Astrocyte (in vitro differentiated cells and primary cell): ENCODE measurements at regions not wholly inside any gene's neighbourhood (a gene's known extent, or its start where the extent isn't known, plus 50 kb on each side); places are given as distances from the start of the nearest gene placed in this dataset.
"Not testable (repeated sequence)": the region's sequence is repeated elsewhere in the genome, so short reads cannot be mapped to it uniquely, and the experiment has no call there.

ENCODE experiments used
- DNase-seq: peaks from one replicate; pipeline ENCODE4 v3.0.0-alpha.2; 2010; ENCODE audit warnings: low read depth
- FAIRE-seq: peaks from 2 replicates; lab custom pipeline; 2011; peaks lifted over from hg19 to GRCh38; lab: Jason Lieb, UNC
- H2AFZ ChIP-seq: 2 replicates; pipeline ENCODE4 v1.6.0; 2012; ENCODE audit warnings: low read depth, low read length, inconsistent platforms
- H3K27ac ChIP-seq: 2 replicates; pipeline ENCODE4 v1.5.1; 2011; ENCODE audit warnings: low read depth, low read length, inconsistent platforms
- H3K27me3 ChIP-seq: 2 replicates; pipeline ENCODE4 v1.6.0; 2011; ENCODE audit warnings: low read length, inconsistent platforms; ENCODE audit not compliant: insufficient read depth
- H3K36me3 ChIP-seq: 2 replicates; pipeline ENCODE4 v1.5.1; 2011; ENCODE audit warnings: low read length, inconsistent platforms; ENCODE audit not compliant: insufficient read depth
- H3K4me1 ChIP-seq: 2 replicates; pipeline ENCODE4 v1.5.1; 2011; ENCODE audit warnings: low read length, inconsistent platforms; ENCODE audit not compliant: insufficient read depth
- H3K4me2 ChIP-seq: 2 replicates; pipeline ENCODE4 v1.6.0; 2012; ENCODE audit warnings: low read length, inconsistent platforms
- H3K4me3 ChIP-seq: 2 replicates; pipeline ENCODE4 v1.5.1; 2011; ENCODE audit warnings: low read depth, mild to moderate bottlenecking, low read length, inconsistent platforms; ENCODE audit not compliant: insufficient read depth
- H3K79me2 ChIP-seq: 2 replicates; pipeline ENCODE4 v1.6.0; 2012; ENCODE audit warnings: mild to moderate bottlenecking, low read length, inconsistent platforms; ENCODE audit not compliant: insufficient read depth
- H3K9ac ChIP-seq: 2 replicates; pipeline ENCODE4 v1.6.0; 2012; ENCODE audit warnings: mild to moderate bottlenecking, low read length, inconsistent platforms
- H3K9me3 ChIP-seq: 2 replicates; pipeline ENCODE4 v1.5.1; 2012; ENCODE audit warnings: low read depth, mild to moderate bottlenecking, low read length, inconsistent platforms; ENCODE audit not compliant: insufficient read depth
- H4K20me1 ChIP-seq: 2 replicates; pipeline ENCODE4 v1.6.0; 2012; ENCODE audit warnings: low read length, inconsistent platforms; ENCODE audit not compliant: insufficient read depth
- H3K27ac Mint-ChIP-seq: one replicate; pipeline ENCODE4 v1.8.0; 2021; ENCODE audit warnings: mild to moderate bottlenecking, mixed read lengths; ENCODE audit not compliant: unreplicated experiment
- H3K27me3 Mint-ChIP-seq: one replicate; pipeline ENCODE4 v1.8.0; 2021; ENCODE audit warnings: low read depth, mixed read lengths; ENCODE audit not compliant: unreplicated experiment
- H3K36me3 Mint-ChIP-seq: one replicate; pipeline ENCODE4 v1.8.0; 2021; ENCODE audit warnings: low read depth, mixed read lengths; ENCODE audit not compliant: unreplicated experiment
- H3K4me1 Mint-ChIP-seq: one replicate; pipeline ENCODE4 v1.8.0; 2021; ENCODE audit warnings: low read depth, mixed read lengths; ENCODE audit not compliant: unreplicated experiment
- H3K4me3 Mint-ChIP-seq: one replicate; pipeline ENCODE4 v1.8.0; 2021; ENCODE audit warnings: mild to moderate bottlenecking, moderate library complexity, mixed read lengths; ENCODE audit not compliant: unreplicated experiment
- H3K9me3 Mint-ChIP-seq: one replicate; pipeline ENCODE4 v1.8.0; 2021; ENCODE audit warnings: mild to moderate bottlenecking, mixed read lengths; ENCODE audit not compliant: unreplicated experiment
- EZH2 ChIP-seq: IDR thresholded peaks from 2 replicates; pipeline ENCODE4 v1.6.1; 2012; ENCODE audit warnings: mild to moderate bottlenecking, low read length, inconsistent platforms; ENCODE audit not compliant: insufficient read depth
- TF ChIP-seq, protein P1 (sequence below): IDR thresholded peaks from 2 replicates; pipeline ENCODE4 v1.5.1; 2011; ENCODE audit warnings: low read depth, mild to moderate bottlenecking, inconsistent platforms, low read length, moderate library complexity; ENCODE audit not compliant: insufficient read depth

GRCh38 chr2:189350540-189351209 lies 90.6 kb upstream of the WDR75 start:
- no peaks in the 10 kb centered on the region for H3K79me2 ChIP-seq
- no peaks in the 10 kb centered on the region for H3K36me3 ChIP-seq
- H3K27ac ChIP-seq = peak overlapping the region; percentile 75
- H3K4me2 ChIP-seq = peak overlapping the region; percentile 43
- peaks cover 2% of the 10 kb centered on the region for H3K9me3 ChIP-seq
- DNase-seq (peak; percentile 99), FAIRE-seq (peak; percentile 93)
- peak overlapping the region; percentile 45 for H3K9ac ChIP-seq
- no peak overlapping the region for H3K4me3 ChIP-seq
- Mint-ChIP-seq H3K4me3 (no peak overlapping the region), H3K27me3 (no peaks in the 10 kb centered on the region), H3K9me3 (peaks cover 5% of the 10 kb centered on the region), H3K27ac (peak overlapping the region; percentile 72), H3K4me1 (peaks cover 22% of the 10 kb centered on the region), H3K36me3 (no peaks in the 10 kb centered on the region)
- TF ChIP-seq, protein P1, sequence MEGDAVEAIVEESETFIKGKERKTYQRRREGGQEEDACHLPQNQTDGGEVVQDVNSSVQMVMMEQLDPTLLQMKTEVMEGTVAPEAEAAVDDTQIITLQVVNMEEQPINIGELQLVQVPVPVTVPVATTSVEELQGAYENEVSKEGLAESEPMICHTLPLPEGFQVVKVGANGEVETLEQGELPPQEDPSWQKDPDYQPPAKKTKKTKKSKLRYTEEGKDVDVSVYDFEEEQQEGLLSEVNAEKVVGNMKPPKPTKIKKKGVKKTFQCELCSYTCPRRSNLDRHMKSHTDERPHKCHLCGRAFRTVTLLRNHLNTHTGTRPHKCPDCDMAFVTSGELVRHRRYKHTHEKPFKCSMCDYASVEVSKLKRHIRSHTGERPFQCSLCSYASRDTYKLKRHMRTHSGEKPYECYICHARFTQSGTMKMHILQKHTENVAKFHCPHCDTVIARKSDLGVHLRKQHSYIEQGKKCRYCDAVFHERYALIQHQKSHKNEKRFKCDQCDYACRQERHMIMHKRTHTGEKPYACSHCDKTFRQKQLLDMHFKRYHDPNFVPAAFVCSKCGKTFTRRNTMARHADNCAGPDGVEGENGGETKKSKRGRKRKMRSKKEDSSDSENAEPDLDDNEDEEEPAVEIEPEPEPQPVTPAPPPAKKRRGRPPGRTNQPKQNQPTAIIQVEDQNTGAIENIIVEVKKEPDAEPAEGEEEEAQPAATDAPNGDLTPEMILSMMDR = no peak
- no peak for TF ChIP-seq EZH2
- H2AFZ ChIP-seq = no peak overlapping the region
- H3K27me3 ChIP-seq = no peaks in the 10 kb centered on the region
- peaks cover 8% of the 10 kb centered on the region for H3K4me1 ChIP-seq
- no peaks in the 10 kb centered on the region for H4K20me1 ChIP-seq

GRCh38 chr2:189351933-189352332 lies 89.3 kb upstream of the WDR75 start:
- not testable (repeated sequence) for H3K4me1 ChIP-seq, H3K27me3 Mint-ChIP-seq, H3K9me3 Mint-ChIP-seq, H3K9me3 ChIP-seq, H3K27ac Mint-ChIP-seq, H3K27ac ChIP-seq, H3K4me2 ChIP-seq, H2AFZ ChIP-seq, H3K79me2 ChIP-seq, H4K20me1 ChIP-seq, H3K4me3 ChIP-seq, H3K36me3 Mint-ChIP-seq, H3K36me3 ChIP-seq, H3K4me3 Mint-ChIP-seq, FAIRE-seq, H3K9ac ChIP-seq, DNase-seq, H3K27me3 ChIP-seq
- H3K4me1 Mint-ChIP-seq = peaks cover 20% of the 10 kb centered on the region

- not testable (repeated sequence) for H3K4me3 ChIP-seq, H3K36me3 ChIP-seq, H3K27ac ChIP-seq, H3K4me3 Mint-ChIP-seq, H3K27ac Mint-ChIP-seq, H3K36me3 Mint-ChIP-seq, H3K27me3 Mint-ChIP-seq, FAIRE-seq, H2AFZ ChIP-seq, H3K4me1 ChIP-seq, H3K27me3 ChIP-seq, H4K20me1 ChIP-seq, H3K79me2 ChIP-seq, H3K9me3 ChIP-seq
- Histone ChIP-seq H3K9ac (peak overlapping the region; percentile 35), H3K4me2 (peak overlapping the region; percentile 55)
- H3K9me3 Mint-ChIP-seq = peaks cover 10% of the 10 kb centered on the region
- peaks cover 12% of the 10 kb centered on the region for H3K4me1 Mint-ChIP-seq
- DNase-seq = peak; percentile 81
Observed at GRCh38 chr2:189357375-189357774, 83.9 kb upstream of the WDR75 start.
